NCI-H2227 treated with DMSO at 0.1 percent for 48 hours (cell line): ENCODE measurements at regions not wholly inside any gene's neighbourhood (a gene's known extent, or its start where the extent isn't known, plus 50 kb on each side); places are given as distances from the start of the nearest gene placed in this dataset.

ENCODE experiments used
- DNase-seq: peaks from one replicate; lab custom pipeline; 2025; lab: John Stamatoyannopoulos, UW

DNA sequence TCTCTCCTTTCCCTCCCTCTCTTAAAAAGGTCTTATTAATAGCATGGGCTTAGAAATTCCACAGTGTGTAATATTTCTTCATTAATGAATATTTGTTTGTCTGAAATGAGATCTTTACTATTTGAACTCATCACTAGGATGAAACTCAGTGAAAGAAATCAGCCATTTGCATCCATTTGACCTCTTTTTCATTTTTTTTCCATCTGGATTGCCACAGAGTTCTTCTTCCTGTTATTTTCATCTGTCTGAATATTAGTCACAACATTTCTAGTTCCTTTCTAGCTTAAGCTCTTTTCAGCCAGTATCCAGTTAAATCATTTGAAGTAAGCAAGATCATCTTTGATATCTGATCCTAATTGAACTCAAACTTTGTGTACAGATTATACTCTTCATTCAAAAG lies 69.2 kb upstream of the PLS3 start:
- DNase-seq = no peak

DNA sequence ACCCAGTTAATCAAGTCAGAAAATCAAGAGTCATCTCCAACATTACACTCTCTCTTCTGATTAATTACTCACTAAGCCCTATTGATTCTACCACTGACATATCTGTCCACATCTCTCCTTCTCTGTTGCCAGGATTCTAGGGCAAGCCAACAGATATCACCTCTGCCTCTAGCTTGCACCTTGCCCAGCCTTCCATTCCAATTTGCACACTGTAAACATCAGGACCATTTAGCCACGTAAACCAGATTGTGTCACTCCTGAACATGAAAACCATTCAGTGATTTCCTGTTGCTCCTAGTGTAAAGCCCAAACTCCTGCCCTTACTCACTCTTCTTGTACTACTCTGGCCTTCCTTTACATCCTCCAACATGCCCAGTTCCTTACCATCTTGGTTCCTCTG lies 68.0 kb upstream of the PLS3 start:
- DNase-seq = no peak

- DNase-seq = no peak
Observed at GRCh38 chrX:115494161-115494560, 66.8 kb upstream of the PLS3 start.

DNA sequence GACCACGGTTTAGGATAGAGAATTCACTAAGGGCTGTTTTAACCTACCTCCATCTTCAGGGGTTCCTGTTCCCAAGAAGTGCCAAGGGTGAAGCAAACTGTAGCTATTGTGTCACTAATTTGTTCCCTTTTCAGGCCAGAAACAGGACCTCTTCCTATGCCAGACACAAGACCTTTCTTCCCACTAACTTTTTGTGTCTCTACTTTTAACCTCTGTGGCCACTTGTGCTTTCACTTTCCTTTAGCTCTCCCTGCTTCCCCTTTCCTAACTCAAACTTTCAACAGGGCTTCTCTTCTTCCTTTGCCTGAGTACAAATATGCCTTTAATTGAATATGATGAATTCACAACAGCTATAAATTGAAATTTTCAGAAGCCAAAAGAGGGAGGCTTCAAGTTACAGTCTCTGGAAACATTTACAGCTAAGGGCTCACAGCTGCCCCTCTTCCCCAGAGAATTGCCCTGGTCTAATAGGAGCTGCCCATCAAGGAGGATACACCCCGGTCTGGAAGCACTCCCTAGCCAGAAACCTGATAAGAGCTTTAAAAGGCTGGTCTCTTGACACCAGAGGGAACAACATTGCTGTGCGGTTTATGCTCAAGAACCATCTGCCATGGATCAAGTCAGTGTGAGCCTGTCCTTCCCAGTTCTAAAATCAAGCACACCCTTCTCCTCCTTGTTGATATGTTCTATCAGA lies 61.7 kb upstream of the PLS3 start:
- no peak for DNase-seq

DNA sequence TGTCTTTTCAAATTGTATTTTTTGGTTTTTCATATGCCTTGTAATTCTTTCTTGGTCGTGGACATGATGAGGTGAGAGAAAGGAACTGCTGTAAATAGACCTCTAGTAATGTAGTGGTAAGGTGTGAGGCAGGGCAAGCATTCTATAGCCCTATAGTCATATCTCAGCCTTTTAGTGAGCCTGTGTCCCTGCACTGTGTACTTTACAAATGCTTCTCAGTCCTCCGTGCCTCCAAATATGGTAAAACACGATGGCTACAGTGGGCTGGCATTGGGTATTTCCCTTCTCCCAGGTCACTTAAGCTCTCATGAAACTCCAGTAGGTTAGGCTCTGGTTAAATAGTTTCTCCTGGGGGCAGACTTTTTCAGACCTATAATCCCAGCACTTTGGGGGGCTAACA lies 57.9 kb upstream of the PLS3 start:
- DNase-seq = no peak

DNA sequence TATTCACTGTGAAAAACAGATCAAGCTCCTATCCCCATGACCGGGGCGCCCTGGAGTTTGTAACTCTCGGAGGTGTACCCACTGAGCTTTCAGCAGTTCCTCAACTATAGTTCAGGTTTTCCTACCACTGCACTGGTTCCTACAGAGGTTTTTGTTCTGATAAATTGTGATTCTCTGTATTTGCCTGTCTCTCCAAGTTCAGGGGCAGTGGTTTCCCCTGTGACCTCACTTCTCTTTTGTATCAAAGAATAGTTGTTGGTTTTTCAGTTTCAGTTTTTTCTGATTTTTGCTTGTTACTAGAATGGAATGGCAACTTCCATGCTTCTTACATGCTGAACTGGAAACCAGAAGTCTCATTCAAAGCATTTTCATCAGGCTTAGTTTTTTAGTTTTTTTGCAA lies 56.8 kb upstream of the PLS3 start:
- DNase-seq = no peak
